ENCODE measurements at regions not wholly inside any gene's neighbourhood (a gene's known extent, or its start where the extent isn't known, plus 50 kb on each side); places are given as distances from the start of the nearest gene placed in this dataset.

DNA sequence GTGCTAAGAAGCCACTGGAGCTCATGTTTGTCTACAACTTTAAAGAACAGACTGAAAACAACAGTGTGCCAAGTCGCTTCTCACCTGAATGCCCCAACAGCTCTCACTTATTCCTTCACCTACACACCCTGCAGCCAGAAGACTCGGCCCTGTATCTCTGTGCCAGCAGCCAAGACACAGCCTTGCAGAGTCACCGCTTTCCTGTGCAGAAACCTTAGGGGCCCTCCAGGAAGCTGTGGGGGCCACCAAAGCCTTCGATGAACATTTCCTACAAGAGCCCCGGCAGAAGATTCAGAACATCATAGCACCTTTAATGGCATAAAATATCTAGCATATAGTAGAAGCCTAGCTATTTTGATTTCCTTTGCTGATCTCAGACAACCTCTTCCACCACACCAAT is 88.0 kb upstream of the PRSS58 start:
- TF ChIP-seq EZH2 (IDR thresholded peaks at IDR 0.05) (no peak), POLR2AphosphoS5 (IDR thresholded peaks at IDR 0.05; ENCODE audit: borderline replicate concordance, low read depth, low read length) (no peak)

Data from SK-N-MC (cell line).